Neural crest cell (in vitro differentiated cells): ENCODE measurements at regions not wholly inside any gene's neighbourhood (a gene's known extent, or its start where the extent isn't known, plus 50 kb on each side); places are given as distances from the start of the nearest gene placed in this dataset.

Experiments
- DNase-seq: peaks from one replicate; pipeline ENCODE4 v3.0.0; 2021; ENCODE audit warnings: low read depth, mixed read lengths, low spot score
- H3K27ac Mint-ChIP-seq: one replicate; pipeline ENCODE4 v1.8.0; 2021; ENCODE audit warnings: mild to moderate bottlenecking, mixed read lengths; ENCODE audit not compliant: unreplicated experiment
- H3K27me3 Mint-ChIP-seq: 2 replicates; pipeline ENCODE4 v1.8.0; 2021; ENCODE audit warnings: low read depth, mild to moderate bottlenecking, mixed read lengths
- H3K36me3 Mint-ChIP-seq: 2 replicates; pipeline ENCODE4 v1.8.0; 2021; ENCODE audit warnings: low read depth, mild to moderate bottlenecking, mixed read lengths
- H3K4me1 Mint-ChIP-seq: 2 replicates; pipeline ENCODE4 v1.8.0; 2021; ENCODE audit warnings: mixed read lengths
- H3K4me3 Mint-ChIP-seq: one replicate; pipeline ENCODE4 v1.8.0; 2021; ENCODE audit warnings: mild to moderate bottlenecking, mixed read lengths
- H3K9me3 Mint-ChIP-seq: 2 replicates; pipeline ENCODE4 v1.8.0; 2021; ENCODE audit warnings: mixed read lengths
- CTCF ChIP-seq: fragments of 200-600 bp; sonication (generic); conservative IDR thresholded peaks from 2 replicates; pipeline ENCODE4 v1.5.0; 2021; ENCODE audit warnings: antibody characterized with exemption, mild to moderate bottlenecking

- Mint-ChIP-seq H3K36me3 (no peaks in the 10 kb centered on the region), H3K4me3 (no peak overlapping the region), H3K4me1 (peaks cover 15% of the 10 kb centered on the region), H3K27me3 (no peaks in the 10 kb centered on the region), H3K9me3 (no peaks in the 10 kb centered on the region), H3K27ac (no peak overlapping the region)
- no peak for DNase-seq
- no peak for TF ChIP-seq CTCF
Measured at GRCh38 chr5:173753307-173754168, 134.6 kb upstream of the CPEB4 start.

GRCh38 chr5:173755319-173755718, 132.8 kb upstream of the CPEB4 start:
- Mint-ChIP-seq H3K4me3 (no peak overlapping the region), H3K4me1 (peaks cover 15% of the 10 kb centered on the region), H3K27ac (no peak overlapping the region), H3K9me3 (no peaks in the 10 kb centered on the region), H3K27me3 (no peaks in the 10 kb centered on the region), H3K36me3 (no peaks in the 10 kb centered on the region)
- no peak for DNase-seq
- no peak for TF ChIP-seq CTCF

DNA sequence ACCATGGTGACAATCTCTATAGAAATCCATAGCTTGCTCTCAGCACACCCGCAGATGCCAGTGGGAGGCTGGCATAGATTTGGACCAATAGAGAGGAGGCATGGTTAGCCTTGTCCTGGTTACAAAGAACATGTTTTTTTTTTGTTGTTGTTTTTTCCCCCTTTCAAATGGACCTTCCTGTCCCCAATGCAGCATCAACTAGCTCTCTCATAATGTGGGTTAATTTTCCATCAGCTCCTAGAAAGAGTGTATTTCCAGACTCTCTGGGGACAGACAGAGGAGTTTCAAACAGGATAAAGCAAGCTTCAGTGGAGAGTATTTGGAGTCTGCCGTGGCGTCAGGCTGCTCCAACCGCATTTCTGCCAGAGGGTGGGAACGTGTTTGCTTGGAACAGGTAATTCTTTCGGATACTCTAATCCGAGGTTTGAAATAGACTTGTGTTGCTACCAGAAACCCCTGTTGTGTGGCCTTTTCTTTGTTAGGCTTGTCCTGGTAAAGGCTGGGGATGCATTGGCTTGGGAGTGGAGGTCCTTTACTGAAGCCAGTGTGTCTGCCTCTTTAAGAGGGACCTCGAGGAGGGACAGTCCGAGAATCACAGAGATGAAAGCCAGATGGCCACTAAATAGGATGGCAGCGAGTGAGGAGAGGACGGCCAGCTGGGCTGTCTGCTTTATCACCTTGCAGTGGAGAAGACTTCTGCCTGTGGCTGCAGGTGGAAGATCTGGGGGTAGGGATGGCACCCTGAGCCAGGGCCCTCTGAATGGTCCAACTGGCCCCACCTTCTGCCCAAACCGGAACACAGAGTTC, 130.5 kb upstream of the CPEB4 start:
- Mint-ChIP-seq H3K4me1 (peaks cover 13% of the 10 kb centered on the region), H3K9me3 (no peaks in the 10 kb centered on the region), H3K36me3 (no peaks in the 10 kb centered on the region), H3K4me3 (no peak overlapping the region), H3K27ac (no peak overlapping the region), H3K27me3 (no peaks in the 10 kb centered on the region)
- no peak for DNase-seq
- no peak for TF ChIP-seq CTCF

DNA sequence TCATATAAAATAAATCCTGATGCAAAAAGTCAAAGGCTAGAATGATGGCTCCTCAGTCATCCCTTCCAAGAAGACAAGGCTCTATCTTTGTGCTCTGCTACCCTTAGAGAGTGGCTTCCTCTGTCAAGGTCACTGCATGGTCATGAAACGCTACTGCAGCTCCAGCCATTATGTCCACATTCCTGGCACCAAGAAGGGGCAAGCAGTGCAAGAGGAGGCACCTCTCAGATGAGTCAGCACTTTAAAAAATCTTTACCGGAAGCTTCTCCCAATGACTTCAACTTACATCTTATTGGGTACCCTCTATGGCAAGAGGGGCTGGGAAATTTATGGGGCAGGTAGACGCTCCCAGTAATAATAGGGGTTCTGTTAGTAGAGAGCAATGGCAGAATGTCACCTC, 129.5 kb upstream of the CPEB4 start:
- no peak overlapping the region for H3K4me3 Mint-ChIP-seq
- DNase-seq, result no peak
- peaks cover 5% of the 10 kb centered on the region for H3K4me1 Mint-ChIP-seq
- H3K27me3 Mint-ChIP-seq, result no peaks in the 10 kb centered on the region
- H3K9me3 Mint-ChIP-seq, result no peaks in the 10 kb centered on the region
- H3K36me3 Mint-ChIP-seq, result no peaks in the 10 kb centered on the region
- H3K27ac Mint-ChIP-seq, result no peak overlapping the region
- TF ChIP-seq CTCF, result no peak

GRCh38 chr5:173759691-173760090, 128.5 kb upstream of the CPEB4 start:
- H3K27ac Mint-ChIP-seq, result no peak overlapping the region
- no peaks in the 10 kb centered on the region for H3K27me3 Mint-ChIP-seq
- no peaks in the 10 kb centered on the region for H3K36me3 Mint-ChIP-seq
- H3K9me3 Mint-ChIP-seq, result no peaks in the 10 kb centered on the region
- no peak for DNase-seq
- H3K4me1 Mint-ChIP-seq, result peaks cover 13% of the 10 kb centered on the region
- no peak overlapping the region for H3K4me3 Mint-ChIP-seq
- no peak for TF ChIP-seq CTCF
